Left lung (tissue), 4 donors: ENCODE measurements at regions not wholly inside any gene's neighbourhood (a gene's known extent, or its start where the extent isn't known, plus 50 kb on each side); places are given as distances from the start of the nearest gene placed in this dataset.

Experiments
- ATAC-seq: fragments of 200-7000 bp; cut with Tn5 transposase; one replicate; pipeline ENCODE4 v1.9.1; 2020; ENCODE audit warnings: moderate library complexity
- DNase-seq, 4 donors: peaks; one replicate each; pipeline ENCODE4 v3.0.0-alpha.2; 2013 to 2020
- H3K27ac ChIP-seq, 2 donors: fragments of 200-600 bp; sonication (generic) in 1 of 2; one replicate each; pipeline versions ENCODE4 v1.5.0 to v1.8.0; 2020 to 2021
- H3K27me3 ChIP-seq, 2 donors: fragments of 200-600 bp; sonication (generic) in 1 of 2; one replicate each; pipeline versions ENCODE4 v1.5.0 to v1.8.0; 2020 to 2021
- H3K36me3 ChIP-seq, 2 donors: fragments of 200-600 bp; sonication (generic) in 1 of 2; one replicate each; pipeline versions ENCODE4 v1.5.0 to v1.8.0; 2020 to 2021
- H3K4me1 ChIP-seq, 2 donors: fragments of 200-600 bp; one replicate each; pipeline ENCODE4 v1.8.0; 2021
- H3K4me3 ChIP-seq, 2 donors: fragments of 200-600 bp; sonication (generic) in 1 of 2; one replicate each; pipeline versions ENCODE4 v1.5.0 to v1.8.0; 2020 to 2021; ENCODE audit warnings: mild to moderate bottlenecking in 1 of 2
- H3K9me3 ChIP-seq, 2 donors: fragments of 200-600 bp; sonication (generic) in 1 of 2; one replicate each; pipeline versions ENCODE4 v1.5.0 to v1.8.0; 2020 to 2021
- CTCF ChIP-seq, 2 donors: fragments of 200-600 bp; sonication (generic) in 1 of 2; IDR thresholded peaks; one replicate each; pipeline versions ENCODE4 v1.5.0 to v1.8.0; 2021; ENCODE audit warnings: antibody characterized with exemption in 2 of 2
- intact Hi-C, 2 donors: fragments of 100-400 bp; cut with DNase I; formaldehyde crosslinking; loops; one replicate each; pipeline versions ENCODE4 v1.11.2 to v1.14.2; 2022
- donor health status: DM: no; HTN: yes; CAD: no.
- donor health status: DM: no; HTN: no; CAD: no.

DNA sequence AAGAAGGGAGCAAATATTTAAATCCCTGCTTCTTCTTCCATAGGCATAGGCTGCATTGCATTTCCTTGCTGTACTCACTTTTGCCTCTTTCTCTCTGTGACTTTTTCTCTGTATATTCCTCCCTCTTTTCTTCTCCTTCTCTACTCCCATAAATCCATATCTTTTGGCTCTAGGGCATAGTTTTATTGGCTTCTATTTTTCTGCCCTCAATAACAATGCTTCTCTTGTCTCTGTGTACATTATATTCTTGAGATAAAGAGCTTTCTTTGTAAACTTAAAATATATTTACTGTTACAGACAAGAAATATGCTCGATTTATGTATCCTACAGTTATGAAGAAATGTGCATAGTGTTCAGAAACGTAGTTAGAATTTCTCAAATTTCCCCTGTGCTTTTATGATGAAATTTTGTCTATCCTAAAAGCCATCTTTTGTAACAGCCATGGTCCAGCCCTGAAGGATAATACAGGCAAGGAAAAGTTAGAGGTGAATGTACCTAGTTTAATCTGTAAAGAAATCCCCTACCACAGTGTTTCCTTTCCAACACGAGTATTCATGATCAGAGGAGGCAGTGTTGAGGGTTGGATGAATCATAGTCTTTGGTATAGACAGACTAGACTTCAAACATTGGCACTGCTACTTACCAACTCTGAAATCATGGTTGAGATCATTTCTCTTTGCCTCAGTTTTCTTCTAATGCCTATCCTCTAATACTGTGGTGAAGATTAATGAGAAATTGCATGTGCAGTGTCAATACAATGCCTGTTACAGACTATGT lies 173.3 kb upstream of the FAR2 start:
- Histone ChIP-seq H3K36me3 (no peaks in the 10 kb centered on the region), H3K27ac (no peak overlapping the region), H3K4me1 (no peaks in the 10 kb centered on the region), H3K9me3 (no peaks in the 10 kb centered on the region), H3K27me3 (no peaks in the 10 kb centered on the region), H3K4me3 (no peak overlapping the region)
- DNase-seq (no peak), ATAC-seq (no peak)
- intact Hi-C loops, result no loop called here
- no peak for TF ChIP-seq CTCF (IDR thresholded peaks at IDR 0.05)

- DNase-seq (no peak), ATAC-seq (no peak)
- Histone ChIP-seq H3K9me3 (no peaks in the 10 kb centered on the region), H3K27me3 (no peaks in the 10 kb centered on the region), H3K4me1 (no peaks in the 10 kb centered on the region), H3K36me3 (no peaks in the 10 kb centered on the region), H3K27ac (no peak overlapping the region), H3K4me3 (no peak overlapping the region)
- intact Hi-C loops, result no loop called here
- TF ChIP-seq CTCF (IDR thresholded peaks at IDR 0.05), result no peak
Measured at GRCh38 chr12:28980436-28980835, 168.6 kb upstream of the FAR2 start.

GRCh38 chr12:28987538-28988324 lies 161.3 kb upstream of the FAR2 start:
- no peak for ATAC-seq
- TF ChIP-seq CTCF (IDR thresholded peaks at IDR 0.05), result no peak
- Histone ChIP-seq H3K9me3 (no peaks in the 10 kb centered on the region), H3K36me3 (no peaks in the 10 kb centered on the region), H3K4me1 (no peaks in the 10 kb centered on the region), H3K27ac (no peak overlapping the region), H3K4me3 (no peak overlapping the region), H3K27me3 (no peaks in the 10 kb centered on the region)
- no peak for DNase-seq
- intact Hi-C loops, result no loop called here

GRCh38 chr12:28988325-28988704 lies 160.8 kb upstream of the FAR2 start:
- H3K36me3 ChIP-seq, result no peaks in the 10 kb centered on the region
- ATAC-seq (no peak), DNase-seq (no peak)
- intact Hi-C loops, result no loop called here
- TF ChIP-seq CTCF (IDR thresholded peaks at IDR 0.05), result no peak
- no peak overlapping the region for H3K4me3 ChIP-seq
- H3K4me1 ChIP-seq, result no peaks in the 10 kb centered on the region
- H3K9me3 ChIP-seq, result no peaks in the 10 kb centered on the region
- no peak overlapping the region for H3K27ac ChIP-seq
- H3K27me3 ChIP-seq, result no peaks in the 10 kb centered on the region

DNA sequence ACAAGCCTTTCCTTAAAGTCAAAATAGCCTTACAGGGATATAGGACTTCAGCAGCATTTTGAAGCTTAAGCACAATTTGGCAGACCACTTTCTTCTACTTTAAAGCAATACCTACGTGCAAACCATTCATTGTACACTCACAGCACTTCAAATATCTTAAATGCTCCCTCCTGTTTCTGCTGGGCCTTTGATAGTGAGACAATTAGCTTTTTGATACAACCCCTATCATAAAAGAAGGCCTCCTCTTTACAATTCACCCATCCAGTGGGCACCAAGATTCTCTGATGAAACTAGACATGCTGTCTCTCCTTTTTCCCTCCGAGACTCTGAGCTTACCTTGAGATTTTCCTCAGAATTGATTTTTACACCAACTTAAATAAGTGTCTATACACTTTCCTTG lies 157.5 kb upstream of the FAR2 start:
- no peaks in the 10 kb centered on the region for H3K36me3 ChIP-seq
- intact Hi-C loops, result no loop called here
- no peak for TF ChIP-seq CTCF (IDR thresholded peaks at IDR 0.05)
- H3K9me3 ChIP-seq, result no peaks in the 10 kb centered on the region
- no peak overlapping the region for H3K27ac ChIP-seq
- ATAC-seq (no peak), DNase-seq (no peak)
- no peaks in the 10 kb centered on the region for H3K27me3 ChIP-seq
- H3K4me1 ChIP-seq, result no peaks in the 10 kb centered on the region
- H3K4me3 ChIP-seq, result no peak overlapping the region
